ENCODE measurements at regions not wholly inside any gene's neighbourhood (a gene's known extent, or its start where the extent isn't known, plus 50 kb on each side); places are given as distances from the start of the nearest gene placed in this dataset.

DNA sequence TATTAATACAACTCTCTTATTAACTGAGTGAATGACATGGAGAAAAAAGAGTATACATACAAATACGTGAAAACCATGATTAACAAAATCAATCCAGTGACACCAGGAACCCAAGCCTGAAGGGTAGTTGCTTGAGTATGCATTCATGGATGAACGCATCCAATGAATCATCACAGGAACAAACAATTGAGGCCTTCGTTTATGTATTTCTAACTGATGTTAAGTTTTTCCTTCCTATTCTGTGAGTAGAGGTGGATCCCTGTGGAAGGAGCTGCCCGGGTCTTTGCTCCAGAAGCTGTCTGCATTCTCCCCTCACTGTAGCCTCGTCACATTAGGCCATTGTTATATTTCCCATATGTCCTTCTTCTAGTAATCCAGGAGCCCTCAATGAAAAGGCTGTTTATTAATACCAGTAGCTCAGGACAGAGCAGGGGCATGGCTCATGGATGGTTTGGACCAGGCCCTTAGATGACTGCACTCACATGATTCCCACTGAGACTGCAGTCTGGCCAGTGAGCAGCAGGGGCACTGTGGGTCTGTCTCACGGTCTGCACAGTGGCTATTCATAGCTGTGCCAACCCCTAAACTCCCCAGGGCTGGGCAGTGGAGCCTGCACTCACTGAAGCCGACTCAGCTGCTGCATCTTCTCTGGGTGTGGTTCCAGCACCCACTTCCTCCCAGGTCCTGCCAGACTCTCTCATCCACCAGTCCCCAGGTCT is 128.1 kb upstream of the TOP3B start:
- H3K4me1 Mint-ChIP-seq (ENCODE audit: low read depth), result peaks cover 8% of the 10 kb centered on the region
- H3K9me3 Mint-ChIP-seq (ENCODE audit: low read depth), result no peaks in the 10 kb centered on the region
- H3K36me3 Mint-ChIP-seq, result no peaks in the 10 kb centered on the region
- no peak overlapping the region for H3K27ac Mint-ChIP-seq
- H3K27me3 Mint-ChIP-seq, result no peaks in the 10 kb centered on the region
- no peak overlapping the region for H3K4me3 Mint-ChIP-seq

DNA sequence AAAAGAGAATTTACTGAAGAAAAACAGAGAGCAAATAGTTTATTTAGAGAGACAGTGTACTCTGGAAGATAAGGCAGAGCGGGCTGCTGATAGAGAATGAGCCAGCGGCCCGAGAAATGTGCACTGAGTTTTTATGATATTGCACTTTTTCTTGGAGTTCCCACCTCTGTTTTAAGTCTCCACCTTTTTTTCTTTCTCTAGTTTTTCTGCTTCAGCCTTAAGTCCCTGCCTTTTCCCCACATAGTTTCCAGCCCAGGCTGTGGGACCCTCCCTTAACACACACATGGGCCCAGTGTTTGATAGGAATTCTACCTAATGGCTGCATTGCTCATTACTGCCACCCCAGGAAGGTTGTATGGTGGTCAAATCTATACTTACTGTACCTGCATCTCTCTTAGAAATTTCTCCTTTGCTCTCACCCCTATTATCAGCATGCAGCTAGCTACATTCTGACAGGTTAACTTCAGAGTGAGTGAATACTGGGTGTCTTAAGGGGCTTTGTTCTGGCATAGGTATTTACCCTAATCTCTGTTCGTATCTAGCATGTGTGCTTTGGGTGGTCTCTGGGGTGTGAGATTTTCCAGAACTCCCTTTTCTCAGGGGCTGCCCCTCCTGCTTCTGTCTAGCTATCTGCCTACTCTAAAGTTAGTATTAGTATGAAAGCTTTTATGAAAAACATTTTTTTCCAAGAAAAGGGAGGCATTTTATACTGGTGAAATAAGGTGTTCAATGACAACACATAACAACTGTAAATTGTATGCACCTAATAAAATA is 127.3 kb upstream of the TOP3B start:
- Mint-ChIP-seq H3K4me3 (no peak overlapping the region), H3K36me3 (no peaks in the 10 kb centered on the region), H3K4me1 (ENCODE audit: low read depth) (peaks cover 8% of the 10 kb centered on the region), H3K27me3 (no peaks in the 10 kb centered on the region), H3K9me3 (ENCODE audit: low read depth) (no peaks in the 10 kb centered on the region), H3K27ac (no peak overlapping the region)

- H3K27ac Mint-ChIP-seq, result no peak overlapping the region
- H3K36me3 Mint-ChIP-seq, result no peaks in the 10 kb centered on the region
Observed at GRCh38 chr22:22106855-22107254, 124.3 kb upstream of the TOP3B start.

GRCh38 chr22:22105364-22105763 is 122.8 kb upstream of the TOP3B start:
- Mint-ChIP-seq H3K27me3 (no peaks in the 10 kb centered on the region), H3K4me3 (no peak overlapping the region), H3K36me3 (no peaks in the 10 kb centered on the region), H3K4me1 (ENCODE audit: low read depth) (no peaks in the 10 kb centered on the region), H3K9me3 (ENCODE audit: low read depth) (no peaks in the 10 kb centered on the region), H3K27ac (no peak overlapping the region)

More at GRCh38 chr22:22106855-22107254, 124.3 kb upstream of the TOP3B start:
- H3K27me3 Mint-ChIP-seq, result no peaks in the 10 kb centered on the region
- H3K9me3 Mint-ChIP-seq (ENCODE audit: low read depth), result no peaks in the 10 kb centered on the region
- no peak overlapping the region for H3K4me3 Mint-ChIP-seq
- H3K4me1 Mint-ChIP-seq (ENCODE audit: low read depth), result peaks cover 8% of the 10 kb centered on the region

- no peaks in the 10 kb centered on the region for H3K36me3 Mint-ChIP-seq
- H3K27ac Mint-ChIP-seq, result no peak overlapping the region
- H3K4me1 Mint-ChIP-seq (ENCODE audit: low read depth), result no peaks in the 10 kb centered on the region
- no peaks in the 10 kb centered on the region for H3K27me3 Mint-ChIP-seq
- no peaks in the 10 kb centered on the region for H3K9me3 Mint-ChIP-seq (ENCODE audit: low read depth)
- H3K4me3 Mint-ChIP-seq, result no peak overlapping the region
Observed at GRCh38 chr22:22103078-22103875, 120.7 kb upstream of the TOP3B start.

DNA sequence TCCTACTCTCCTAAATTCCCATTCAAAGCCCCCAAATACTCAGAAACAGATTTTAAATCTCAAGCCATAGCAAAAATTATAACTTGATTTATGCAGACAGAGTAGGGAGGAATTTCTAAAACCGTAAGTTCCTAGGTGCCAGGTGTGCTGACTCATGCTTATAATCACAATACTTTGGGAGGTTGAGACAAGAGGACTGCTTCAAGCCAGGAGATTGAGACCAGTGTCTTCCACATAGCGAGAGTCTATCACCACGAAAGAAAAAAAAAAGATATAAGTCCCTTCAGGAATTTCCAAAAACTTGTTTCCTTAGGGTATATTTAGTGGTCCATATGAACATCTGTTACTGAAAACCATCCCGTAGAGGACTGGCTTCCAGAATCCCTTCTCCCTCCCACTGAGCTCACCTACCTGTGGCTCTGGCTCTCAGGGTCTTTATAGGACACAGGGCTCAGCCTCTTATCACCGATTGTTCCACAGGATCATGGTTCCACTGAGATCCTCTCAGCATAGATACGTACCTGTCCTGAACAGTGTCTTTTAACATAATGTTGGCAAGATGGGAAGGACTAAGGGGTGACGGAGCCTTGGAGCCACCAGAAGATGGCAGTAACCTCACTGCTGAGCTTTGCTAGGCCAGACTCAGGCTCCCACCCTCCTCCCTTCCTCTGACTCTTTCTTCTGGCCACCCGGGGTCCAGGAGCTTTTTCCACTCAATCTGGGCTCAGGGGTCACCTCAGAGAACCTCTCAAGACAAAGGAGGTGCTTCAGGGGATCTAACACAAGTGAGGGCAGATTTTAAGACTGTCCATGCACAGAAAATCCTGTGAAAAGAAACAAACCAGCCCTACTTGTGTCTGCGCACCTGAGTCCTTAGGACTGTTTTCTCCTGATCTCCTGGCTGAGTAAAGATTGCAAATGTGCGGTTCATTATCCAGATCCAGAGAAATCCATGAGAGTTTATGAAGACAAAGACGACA is 117.5 kb upstream of the TOP3B start:
- peaks cover 4% of the 10 kb centered on the region for H3K27me3 Mint-ChIP-seq
- no peak overlapping the region for H3K4me3 Mint-ChIP-seq
- H3K4me1 Mint-ChIP-seq (ENCODE audit: low read depth), result no peaks in the 10 kb centered on the region
- H3K36me3 Mint-ChIP-seq, result no peaks in the 10 kb centered on the region
- H3K9me3 Mint-ChIP-seq (ENCODE audit: low read depth), result no peaks in the 10 kb centered on the region
- H3K27ac Mint-ChIP-seq, result no peak overlapping the region

DNA sequence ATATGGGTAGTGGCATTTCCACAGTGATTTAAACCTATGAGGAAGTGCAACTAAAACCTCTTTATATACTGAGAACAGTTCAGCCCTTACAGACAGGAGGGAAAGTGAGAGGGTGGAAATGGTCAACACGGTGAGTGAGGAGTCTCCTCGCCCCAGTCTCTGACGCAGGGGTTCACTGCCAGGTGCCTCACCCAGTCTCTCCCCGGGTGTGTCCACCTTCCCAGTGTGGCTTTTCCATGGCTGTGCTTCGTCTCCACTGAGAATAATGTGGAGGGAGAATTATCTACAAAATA is 116.6 kb upstream of the TOP3B start:
- H3K4me3 Mint-ChIP-seq, result no peak overlapping the region
- no peaks in the 10 kb centered on the region for H3K9me3 Mint-ChIP-seq (ENCODE audit: low read depth)
- H3K27ac Mint-ChIP-seq, result no peak overlapping the region
- peaks cover 7% of the 10 kb centered on the region for H3K27me3 Mint-ChIP-seq
- H3K36me3 Mint-ChIP-seq, result no peaks in the 10 kb centered on the region
- no peaks in the 10 kb centered on the region for H3K4me1 Mint-ChIP-seq (ENCODE audit: low read depth)

GRCh38 chr22:22098457-22099193 is 116.0 kb upstream of the TOP3B start:
- no peaks in the 10 kb centered on the region for H3K36me3 Mint-ChIP-seq
- no peak overlapping the region for H3K4me3 Mint-ChIP-seq
- no peak overlapping the region for H3K27ac Mint-ChIP-seq
- no peaks in the 10 kb centered on the region for H3K4me1 Mint-ChIP-seq (ENCODE audit: low read depth)
- H3K27me3 Mint-ChIP-seq, result peaks cover 8% of the 10 kb centered on the region
- H3K9me3 Mint-ChIP-seq (ENCODE audit: low read depth), result no peaks in the 10 kb centered on the region

GRCh38 chr22:22097727-22098228 is 115.2 kb upstream of the TOP3B start:
- no peaks in the 10 kb centered on the region for H3K9me3 Mint-ChIP-seq (ENCODE audit: low read depth)
- no peak overlapping the region for H3K27ac Mint-ChIP-seq
- no peaks in the 10 kb centered on the region for H3K4me1 Mint-ChIP-seq (ENCODE audit: low read depth)
- H3K27me3 Mint-ChIP-seq, result peaks cover 11% of the 10 kb centered on the region
- no peak overlapping the region for H3K4me3 Mint-ChIP-seq
- no peaks in the 10 kb centered on the region for H3K36me3 Mint-ChIP-seq

- Mint-ChIP-seq H3K4me1 (ENCODE audit: low read depth) (no peaks in the 10 kb centered on the region), H3K27me3 (peaks cover 22% of the 10 kb centered on the region), H3K9me3 (ENCODE audit: low read depth) (no peaks in the 10 kb centered on the region), H3K4me3 (no peak overlapping the region), H3K36me3 (no peaks in the 10 kb centered on the region), H3K27ac (no peak overlapping the region)
Observed at GRCh38 chr22:22094921-22095320, 112.3 kb upstream of the TOP3B start.

DNA sequence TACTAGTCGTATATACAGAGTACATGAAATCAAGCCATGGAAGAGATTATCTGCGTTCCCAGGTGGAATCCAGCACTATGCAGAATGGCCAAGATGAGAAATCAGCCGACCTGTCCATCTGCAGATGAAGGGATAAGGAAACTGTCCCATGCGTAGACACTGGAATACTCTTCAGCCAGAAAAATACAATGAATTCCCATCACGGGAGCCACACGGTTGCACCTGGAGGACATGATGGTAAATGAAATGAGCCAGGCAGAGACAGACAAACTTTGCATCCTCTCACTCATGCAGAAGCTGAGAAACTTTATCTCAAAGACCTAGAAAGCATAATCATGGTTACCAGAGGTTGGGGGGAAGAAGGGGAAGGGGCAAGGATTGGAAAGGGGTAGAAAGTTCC is 111.9 kb upstream of the TOP3B start:
- H3K9me3 Mint-ChIP-seq (ENCODE audit: low read depth), result no peaks in the 10 kb centered on the region
- H3K4me1 Mint-ChIP-seq (ENCODE audit: low read depth), result no peaks in the 10 kb centered on the region
- H3K27me3 Mint-ChIP-seq, result peaks cover 24% of the 10 kb centered on the region
- no peak overlapping the region for H3K27ac Mint-ChIP-seq
- no peak overlapping the region for H3K4me3 Mint-ChIP-seq
- H3K36me3 Mint-ChIP-seq, result no peaks in the 10 kb centered on the region

- Mint-ChIP-seq H3K27me3 (peaks cover 24% of the 10 kb centered on the region), H3K36me3 (no peaks in the 10 kb centered on the region), H3K27ac (no peak overlapping the region), H3K4me1 (ENCODE audit: low read depth) (no peaks in the 10 kb centered on the region), H3K4me3 (no peak overlapping the region), H3K9me3 (ENCODE audit: low read depth) (no peaks in the 10 kb centered on the region)
Observed at GRCh38 chr22:22093743-22094142, 111.2 kb upstream of the TOP3B start.

DNA sequence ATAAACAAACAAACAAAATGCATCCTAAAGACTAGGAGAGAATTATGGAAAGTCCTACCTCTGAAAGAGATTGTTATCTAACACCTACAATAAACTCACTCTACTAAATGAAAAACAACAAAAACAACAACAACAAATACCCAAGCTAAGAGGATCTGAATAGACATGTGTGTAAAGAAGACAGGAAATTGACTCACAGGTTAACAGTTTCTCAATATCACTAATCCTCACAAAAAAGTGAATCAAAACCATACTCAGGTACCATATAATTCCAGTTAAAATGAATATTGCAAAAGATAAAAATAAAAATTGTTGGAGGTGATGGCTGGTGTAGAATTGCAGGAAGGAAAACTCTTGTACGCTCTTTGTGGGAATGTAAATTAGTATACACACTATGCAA is 110.4 kb upstream of the TOP3B start:
- Mint-ChIP-seq H3K4me3 (no peak overlapping the region), H3K27ac (no peak overlapping the region), H3K27me3 (peaks cover 29% of the 10 kb centered on the region)

DNA sequence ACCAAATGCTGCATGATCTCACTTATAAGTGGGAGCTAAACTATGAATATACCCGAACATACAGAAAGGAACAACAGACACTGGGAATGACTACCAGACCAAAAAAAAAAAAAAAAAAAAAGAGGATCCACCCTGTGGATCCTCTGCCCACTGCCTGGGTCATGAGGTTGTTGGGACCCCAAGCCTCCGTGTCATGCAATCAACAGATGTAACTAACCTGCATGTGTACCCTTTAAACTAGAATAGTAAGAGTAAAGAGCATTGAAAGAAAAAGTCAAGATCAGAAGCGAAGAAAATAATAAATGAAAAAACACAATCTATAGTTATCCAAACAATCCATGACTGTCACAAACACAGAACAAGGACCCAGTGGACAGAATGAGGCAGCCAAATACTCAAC is 109.5 kb upstream of the TOP3B start:
- H3K27me3 Mint-ChIP-seq, result peaks cover 27% of the 10 kb centered on the region
- H3K4me3 Mint-ChIP-seq, result no peak overlapping the region
- H3K36me3 Mint-ChIP-seq, result no peaks in the 10 kb centered on the region
- H3K27ac Mint-ChIP-seq, result no peak overlapping the region
- no peaks in the 10 kb centered on the region for H3K4me1 Mint-ChIP-seq (ENCODE audit: low read depth)
- H3K9me3 Mint-ChIP-seq (ENCODE audit: low read depth), result no peaks in the 10 kb centered on the region

More for the DNA sequence above, 110.4 kb upstream of the TOP3B start:
- no peaks in the 10 kb centered on the region for H3K4me1 Mint-ChIP-seq (ENCODE audit: low read depth)
- H3K9me3 Mint-ChIP-seq (ENCODE audit: low read depth), result no peaks in the 10 kb centered on the region
- H3K36me3 Mint-ChIP-seq, result no peaks in the 10 kb centered on the region
